Stomach (tissue), 8 donors: ENCODE measurements at regions not wholly inside any gene's neighbourhood (a gene's known extent, or its start where the extent isn't known, plus 50 kb on each side); places are given as distances from the start of the nearest gene placed in this dataset.
A peak's percentile ranks its signal among the peaks of the same experiment; 100 is the strongest.

ENCODE experiments used
- DNase-seq, 2 donors: peaks; one replicate each; pipeline versions ENCODE4 v3.0.0 to v3.0.0-alpha.2; 2013 to 2019
- H3K27ac ChIP-seq, 5 donors: fragments of 200-600 bp in 4 of 5; sonication (generic) in 4 of 5; one replicate each; pipeline ENCODE4 v1.5.1; 2013 to 2019; ENCODE audit warnings: mild to moderate bottlenecking in 1 of 5, moderate library complexity in 1 of 5
- H3K27me3 ChIP-seq, 3 donors: fragments of 200-600 bp; sonication (generic); one replicate each; pipeline ENCODE4 v1.5.1; 2017 to 2019; ENCODE audit warnings: mixed run types in 1 of 3
- H3K36me3 ChIP-seq, 4 donors: fragments of 200-600 bp; sonication (generic); 1 replicate in 3 of 4; 2 replicates in 1 of 4; pipeline ENCODE4 v1.5.1; 2016 to 2019
- H3K4me1 ChIP-seq, 4 donors: fragments of 200-600 bp; sonication (generic); one replicate each; pipeline ENCODE4 v1.5.1; 2016 to 2019
- H3K4me3 ChIP-seq, 4 donors: fragments of 200-600 bp; sonication (generic) in 3 of 4; one replicate each; pipeline ENCODE4 v1.5.1; 2016 to 2019; ENCODE audit warnings: mild to moderate bottlenecking in 1 of 4
- H3K9me3 ChIP-seq, 4 donors: fragments of 200-600 bp; sonication (generic); one replicate each; pipeline ENCODE4 v1.5.1; 2016 to 2019
- CTCF ChIP-seq, 7 experiments: fragments of 450-650 bp in 4 of 7; fragments of 200-600 bp in 3 of 7; sonication (generic) in 3 of 7; IDR thresholded peaks; one replicate each; pipeline ENCODE4 v1.5.1; 2016 to 2019; ENCODE audit warnings: antibody characterized with exemption in 7 of 7, control low read depth in 2 of 7, mild to moderate bottlenecking in 1 of 7
- EP300 ChIP-seq: sonication (generic); formaldehyde crosslinking; IDR thresholded peaks from one replicate; pipeline ENCODE4 v1.6.1; 2017; ENCODE audit warnings: antibody characterized with exemption
- POLR2A ChIP-seq, 4 donors: fragments of 450-650 bp; IDR thresholded peaks; one replicate each; pipeline ENCODE4 v1.6.1; 2016; ENCODE audit warnings: antibody characterized with exemption in 4 of 4, control low read depth in 2 of 4, mild to moderate bottlenecking in 1 of 4, moderate library complexity in 1 of 4
- POLR2AphosphoS5 ChIP-seq, 3 donors: sonication (generic); formaldehyde crosslinking; IDR thresholded peaks; one replicate each; pipeline ENCODE4 v1.6.1; 2016; ENCODE audit warnings: antibody characterized with exemption in 3 of 3
- WGBS, 5 donors: extraction: QIAGEN DNeasy Blood & Tissue Kit in 3 of 5; methylation state at CpG; one replicate each; pipeline versions ENCODE4 v1.1.5 to v1.1.7; 2013 to 2018; 5-methylcytosine and 5-hydroxymethylcytosine counted together
- intact Hi-C: fragments of 100-400 bp; cut with DNase I; formaldehyde crosslinking; loops from one replicate; pipeline ENCODE4 v1.15.1; 2023; ENCODE audit warnings: low total_unique reads
- donor health status: healthy with polysubstance abuse.
- donor health status: Bipolar disorder and iron deficiency.
- donor health status: healthy.

GRCh38 chr11:15300341-15300740 lies 185.6 kb downstream of the INSC start:
- TF ChIP-seq CTCF (IDR thresholded peaks at IDR 0.05) = no peak
- TF ChIP-seq POLR2A (IDR thresholded peaks at IDR 0.05) = no peak
- no peak for TF ChIP-seq EP300
- TF ChIP-seq POLR2AphosphoS5 (IDR thresholded peaks at IDR 0.05) = no peak
- DNase-seq = peak in 1 of 2 donors; percentile 16
- 79 to 91% (median 88%) methylated on average over 14 of the region's 14 CpGs for WGBS, 5 donors

GRCh38 chr11:15307619-15308024 lies 192.9 kb downstream of the INSC start:
- H3K9me3 ChIP-seq = peaks cover 0 to 8% (median 4%) of the 10 kb centered on the region in 4 donors
- no peak overlapping the region for H3K4me3 ChIP-seq
- TF ChIP-seq POLR2AphosphoS5 (IDR thresholded peaks at IDR 0.05) = no peak
- TF ChIP-seq POLR2A (IDR thresholded peaks at IDR 0.05) = no peak
- TF ChIP-seq CTCF (IDR thresholded peaks at IDR 0.05) = no peak
- TF ChIP-seq EP300 = no peak
- H3K27ac ChIP-seq = no peak overlapping the region
- H3K36me3 ChIP-seq = no peaks in the 10 kb centered on the region
- H3K4me1 ChIP-seq = no peaks in the 10 kb centered on the region
- no peaks in the 10 kb centered on the region for H3K27me3 ChIP-seq
- WGBS, 5 donors = 9 to 23% (median 17%) methylated on average over 4 of the region's 4 CpGs
- DNase-seq = no peak
- intact Hi-C loops = no loop called here

More at GRCh38 chr11:15300341-15300740, 185.6 kb downstream of the INSC start:
- intact Hi-C loops = no loop called here
- Histone ChIP-seq H3K9me3 (peaks cover 0 to 8% (median 4%) of the 10 kb centered on the region in 4 donors), H3K36me3 (no peaks in the 10 kb centered on the region), H3K27me3 (no peaks in the 10 kb centered on the region), H3K27ac (no peak overlapping the region), H3K4me1 (no peaks in the 10 kb centered on the region), H3K4me3 (no peak overlapping the region)

GRCh38 chr11:15308840-15309239 lies 194.1 kb downstream of the INSC start:
- 47 to 91% (median 61%) methylated on average over 2 of the region's 2 CpGs for WGBS, 5 donors
- no peak for DNase-seq
- no peak overlapping the region for H3K4me3 ChIP-seq
- intact Hi-C loops = no loop called here
- H3K27me3 ChIP-seq = no peaks in the 10 kb centered on the region
- H3K9me3 ChIP-seq = peaks cover 0 to 6% (median 2%) of the 10 kb centered on the region in 4 donors
- H3K27ac ChIP-seq = no peak overlapping the region
- TF ChIP-seq EP300 (no peak), POLR2AphosphoS5 (IDR thresholded peaks at IDR 0.05) (no peak), POLR2A (IDR thresholded peaks at IDR 0.05) (no peak), CTCF (IDR thresholded peaks at IDR 0.05) (no peak)
- no peaks in the 10 kb centered on the region for H3K36me3 ChIP-seq
- H3K4me1 ChIP-seq = no peaks in the 10 kb centered on the region

- H3K4me1 ChIP-seq = no peaks in the 10 kb centered on the region
- TF ChIP-seq POLR2A (IDR thresholded peaks at IDR 0.05) (no peak), CTCF (IDR thresholded peaks at IDR 0.05) (no peak), POLR2AphosphoS5 (IDR thresholded peaks at IDR 0.05) (no peak), EP300 (no peak)
- H3K27ac ChIP-seq = no peak overlapping the region
- intact Hi-C loops = no loop called here
- no peaks in the 10 kb centered on the region for H3K27me3 ChIP-seq
- H3K9me3 ChIP-seq = peaks cover 0 to 2% (median 0%) of the 10 kb centered on the region in 4 donors
- no peak overlapping the region for H3K4me3 ChIP-seq
- WGBS, 5 donors = 34 to 47% (median 43%) methylated on average over 1 of the region's 1 CpG
- H3K36me3 ChIP-seq = no peaks in the 10 kb centered on the region
- DNase-seq = no peak
Observed at GRCh38 chr11:15309296-15309695, 194.6 kb downstream of the INSC start.
